Spinal cord (tissue), 9 donors: ENCODE measurements at regions not wholly inside any gene's neighbourhood (a gene's known extent, or its start where the extent isn't known, plus 50 kb on each side); places are given as distances from the start of the nearest gene placed in this dataset.
A peak's percentile ranks its signal among the peaks of the same experiment; 100 is the strongest.

Experiments used
- DNase-seq, 6 donors: peaks; one replicate each; pipeline versions ENCODE4 v3.0.0 to v3.0.0-alpha.2; 2013 to 2015; ENCODE audit warnings: low spot score in 6 of 6, low read depth in 4 of 6
- H3K27ac ChIP-seq: one replicate; pipeline ENCODE4 v1.5.1; 2013; ENCODE audit warnings: low read depth, low read length, control low read depth
- H3K27me3 ChIP-seq: one replicate; pipeline ENCODE4 v1.6.1; 2013; ENCODE audit warnings: low read length; ENCODE audit not compliant: control insufficient read depth, insufficient read depth
- H3K36me3 ChIP-seq: one replicate; pipeline ENCODE4 v1.6.1; 2013; ENCODE audit warnings: low read length; ENCODE audit not compliant: control insufficient read depth, insufficient read depth
- H3K4me1 ChIP-seq: one replicate; pipeline ENCODE4 v1.6.1; 2013; ENCODE audit warnings: low read length; ENCODE audit not compliant: control insufficient read depth, insufficient read depth
- H3K4me3 ChIP-seq: one replicate; pipeline ENCODE4 v1.5.1; 2013; ENCODE audit warnings: low read depth, low read length, control low read depth
- H3K9me3 ChIP-seq: one replicate; pipeline ENCODE4 v1.6.1; 2013; ENCODE audit warnings: low read length; ENCODE audit not compliant: control insufficient read depth, insufficient read depth
- WGBS: methylation state at CpG from one replicate; pipeline ENCODE4 v1.1.5; 2013; ENCODE audit warnings: missing lambda C conversion rate; ENCODE audit not compliant: insufficient coverage; 5-methylcytosine and 5-hydroxymethylcytosine counted together
- donor health status: healthy.

DNA sequence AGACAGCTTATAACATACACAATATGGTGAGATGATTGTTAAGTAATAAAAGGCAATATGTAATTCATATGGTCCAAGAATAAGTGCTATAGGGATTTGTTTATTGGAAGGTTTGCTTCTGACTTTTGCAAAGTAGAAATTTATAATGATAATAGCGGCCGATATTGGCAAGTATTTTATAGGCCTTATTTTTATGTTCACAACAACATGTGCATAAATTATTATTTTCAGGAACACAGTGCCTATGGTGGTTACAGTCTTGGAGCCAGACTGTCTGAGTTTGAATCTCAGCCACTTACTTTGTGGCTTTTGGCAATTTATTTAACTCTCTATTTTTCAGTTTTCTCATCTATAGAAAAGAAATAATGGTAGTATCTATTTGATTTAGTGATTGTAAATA, 607.5 kb downstream of the USP25 start:
- no peaks in the 10 kb centered on the region for H3K4me1 ChIP-seq
- no CpG with 5 or more reads among the region's 2 CpGs for WGBS
- H3K9me3 ChIP-seq = no peaks in the 10 kb centered on the region
- no peak for DNase-seq
- H3K27ac ChIP-seq = no peak overlapping the region
- no peaks in the 10 kb centered on the region for H3K36me3 ChIP-seq
- H3K4me3 ChIP-seq = no peak overlapping the region
- H3K27me3 ChIP-seq = no peaks in the 10 kb centered on the region

DNA sequence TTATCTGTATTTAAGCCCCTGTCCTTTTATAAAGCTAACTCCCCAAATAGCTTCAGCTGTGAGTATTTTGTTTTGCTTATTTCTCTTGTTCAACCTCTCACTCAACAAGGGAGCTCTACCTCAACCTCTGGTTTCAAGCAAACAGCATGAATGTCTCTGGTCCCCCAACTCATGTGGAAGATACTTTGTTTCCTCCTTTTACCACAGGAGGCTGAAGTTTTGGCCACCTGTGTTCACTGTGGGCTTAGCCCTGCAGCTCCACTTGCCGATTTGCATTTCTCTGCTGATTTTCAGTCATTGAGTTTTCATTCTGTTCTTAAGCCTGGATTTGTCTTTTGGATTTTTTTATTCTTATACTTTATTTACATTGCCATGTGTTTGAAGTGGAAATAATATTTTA, 613.1 kb downstream of the USP25 start:
- no CpG with 5 or more reads among the region's 1 CpG for WGBS
- Histone ChIP-seq H3K36me3 (no peaks in the 10 kb centered on the region), H3K9me3 (no peaks in the 10 kb centered on the region), H3K4me1 (no peaks in the 10 kb centered on the region), H3K4me3 (no peak overlapping the region), H3K27me3 (no peaks in the 10 kb centered on the region), H3K27ac (no peak overlapping the region)
- no peak for DNase-seq

DNA sequence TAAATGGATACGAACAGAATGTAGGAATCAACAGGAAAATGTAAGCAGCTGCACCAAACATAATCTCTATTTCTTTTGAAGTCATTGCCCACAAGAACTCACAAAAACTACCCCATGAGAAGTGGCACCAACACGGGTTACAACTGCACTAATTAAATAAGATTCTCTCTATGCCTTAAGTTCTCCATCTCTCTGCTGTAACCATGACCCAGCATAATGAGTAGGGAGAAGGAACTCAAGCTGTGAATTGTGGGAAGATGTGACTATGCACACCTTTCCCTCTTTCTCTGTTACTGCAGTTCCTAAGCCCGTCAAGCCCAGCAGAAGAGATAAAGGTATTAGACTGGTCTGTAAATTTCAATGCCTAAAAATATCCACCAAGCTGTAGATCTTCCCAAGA, 614.0 kb downstream of the USP25 start:
- no peaks in the 10 kb centered on the region for H3K4me1 ChIP-seq
- H3K27ac ChIP-seq = no peak overlapping the region
- H3K4me3 ChIP-seq = no peak overlapping the region
- no CpG with 5 or more reads among the region's 3 CpGs for WGBS
- H3K9me3 ChIP-seq = no peaks in the 10 kb centered on the region
- no peaks in the 10 kb centered on the region for H3K27me3 ChIP-seq
- DNase-seq = no peak
- H3K36me3 ChIP-seq = no peaks in the 10 kb centered on the region

DNA sequence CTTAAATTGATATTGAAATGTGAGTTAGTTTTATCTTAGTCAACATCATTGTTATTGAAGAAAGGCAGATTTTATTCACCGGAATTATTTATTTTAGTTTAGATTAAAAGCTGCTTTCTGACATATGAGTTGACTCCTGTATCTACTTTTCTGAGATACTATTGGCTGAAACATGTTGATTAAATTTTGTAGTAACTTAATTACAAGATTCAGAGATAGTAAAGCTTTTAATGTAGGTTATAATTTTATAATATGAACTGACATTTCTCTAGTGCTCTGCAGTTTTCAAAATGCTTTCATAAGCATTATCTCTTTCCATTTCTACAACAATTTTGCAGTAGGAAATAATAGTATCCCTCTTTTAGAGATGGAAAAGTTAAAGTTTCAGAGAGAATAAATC, 616.0 kb downstream of the USP25 start:
- Histone ChIP-seq H3K4me1 (no peaks in the 10 kb centered on the region), H3K9me3 (no peaks in the 10 kb centered on the region), H3K27me3 (no peaks in the 10 kb centered on the region), H3K36me3 (no peaks in the 10 kb centered on the region), H3K4me3 (no peak overlapping the region), H3K27ac (no peak overlapping the region)
- WGBS = no CpG with 5 or more reads among the region's 1 CpG
- no peak for DNase-seq

DNA sequence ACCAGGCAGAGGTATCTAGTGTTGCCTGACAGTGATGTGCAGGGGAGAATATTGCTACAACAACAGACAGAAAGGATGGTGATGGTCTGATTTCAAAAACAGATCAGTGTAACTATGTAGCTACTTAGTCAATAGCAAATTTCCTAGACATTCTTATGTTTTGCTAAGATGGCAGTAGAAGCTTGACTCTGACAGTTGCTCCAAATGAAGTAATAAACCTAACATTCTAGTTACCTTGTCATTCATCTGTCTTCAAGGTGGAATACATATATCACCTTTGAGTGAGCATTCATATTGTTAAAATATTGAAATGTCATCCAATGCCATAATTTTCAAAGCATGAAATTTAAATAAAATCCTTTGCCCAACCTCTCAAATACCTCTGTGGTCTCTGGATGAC, 617.4 kb downstream of the USP25 start:
- DNase-seq = no peak
- H3K4me1 ChIP-seq = no peaks in the 10 kb centered on the region
- H3K27me3 ChIP-seq = no peaks in the 10 kb centered on the region
- H3K36me3 ChIP-seq = no peaks in the 10 kb centered on the region
- H3K4me3 ChIP-seq = no peak overlapping the region
- H3K9me3 ChIP-seq = no peaks in the 10 kb centered on the region
- H3K27ac ChIP-seq = no peak overlapping the region

DNA sequence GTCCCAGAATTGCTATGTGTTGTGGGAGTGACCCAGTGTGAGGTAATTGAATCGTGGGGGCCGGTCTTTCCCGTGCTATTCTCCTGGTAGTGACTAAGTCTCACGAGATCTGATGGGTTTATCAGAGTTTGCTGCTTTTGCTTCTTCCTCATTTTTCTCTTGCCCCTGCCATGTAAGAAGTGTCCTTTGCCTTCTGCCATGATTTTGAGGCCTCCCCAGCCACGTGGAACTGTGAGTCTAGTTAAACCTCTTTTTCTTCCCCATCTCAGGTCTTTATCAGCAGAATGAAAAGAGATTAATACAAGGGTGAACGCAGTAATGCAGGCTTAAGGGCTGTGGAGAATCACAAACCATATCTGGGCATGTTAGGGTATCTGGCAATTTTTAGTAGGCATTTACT, 624.0 kb downstream of the USP25 start:
- H3K27me3 ChIP-seq = no peaks in the 10 kb centered on the region
- H3K4me3 ChIP-seq = no peak overlapping the region
- DNase-seq = no peak
- H3K4me1 ChIP-seq = no peaks in the 10 kb centered on the region
- no peaks in the 10 kb centered on the region for H3K36me3 ChIP-seq
- H3K27ac ChIP-seq = no peak overlapping the region
- no peaks in the 10 kb centered on the region for H3K9me3 ChIP-seq
- no CpG with 5 or more reads among the region's 6 CpGs for WGBS

DNA sequence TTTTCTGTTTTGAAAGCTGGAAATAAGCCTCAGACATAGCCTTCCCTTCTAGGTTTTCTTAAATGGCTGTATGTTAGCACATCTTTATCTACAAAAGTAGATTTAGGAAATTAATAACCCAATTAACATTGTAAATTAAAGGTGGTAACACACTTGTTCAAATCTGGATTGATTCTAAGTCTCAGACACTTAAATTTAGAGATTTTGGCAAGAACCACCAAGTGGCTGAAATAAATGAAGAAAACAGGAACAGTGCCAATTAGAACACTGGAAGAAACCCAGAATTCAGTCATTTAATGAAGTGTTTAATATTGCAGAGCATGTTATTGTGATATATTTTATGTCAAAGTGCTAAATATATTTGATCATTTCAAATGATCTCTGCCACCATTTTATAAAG, 628.2 kb downstream of the USP25 start:
- Histone ChIP-seq H3K9me3 (peaks cover 6% of the 10 kb centered on the region), H3K4me3 (no peak overlapping the region), H3K27ac (no peak overlapping the region), H3K27me3 (no peaks in the 10 kb centered on the region), H3K36me3 (no peaks in the 10 kb centered on the region), H3K4me1 (no peaks in the 10 kb centered on the region)
- peak in 3 of 6 donors; percentile 22 to 78 (median 64) for DNase-seq

DNA sequence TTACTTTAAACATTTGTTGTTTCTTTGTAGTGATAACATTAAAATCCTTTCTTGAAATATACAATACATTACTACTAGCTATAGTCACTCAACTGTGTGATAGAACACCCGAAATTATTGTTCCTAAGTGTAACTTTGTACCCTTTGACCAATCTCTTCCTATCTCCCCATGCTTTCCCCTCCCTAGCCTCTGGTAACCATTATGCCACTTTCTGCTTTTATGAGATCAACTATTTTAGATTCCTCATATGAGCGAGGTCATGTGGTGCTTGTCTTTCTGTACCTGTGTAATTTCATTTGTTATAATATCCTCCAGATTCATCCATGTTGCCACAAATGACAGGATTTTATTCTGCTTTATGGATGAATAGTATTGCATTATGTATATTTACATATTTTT, 629.0 kb downstream of the USP25 start:
- WGBS = no CpG with 5 or more reads among the region's 2 CpGs
- Histone ChIP-seq H3K36me3 (no peaks in the 10 kb centered on the region), H3K27me3 (no peaks in the 10 kb centered on the region), H3K4me3 (no peak overlapping the region), H3K4me1 (no peaks in the 10 kb centered on the region), H3K27ac (no peak overlapping the region), H3K9me3 (peaks cover 6% of the 10 kb centered on the region)
- no peak for DNase-seq

DNA sequence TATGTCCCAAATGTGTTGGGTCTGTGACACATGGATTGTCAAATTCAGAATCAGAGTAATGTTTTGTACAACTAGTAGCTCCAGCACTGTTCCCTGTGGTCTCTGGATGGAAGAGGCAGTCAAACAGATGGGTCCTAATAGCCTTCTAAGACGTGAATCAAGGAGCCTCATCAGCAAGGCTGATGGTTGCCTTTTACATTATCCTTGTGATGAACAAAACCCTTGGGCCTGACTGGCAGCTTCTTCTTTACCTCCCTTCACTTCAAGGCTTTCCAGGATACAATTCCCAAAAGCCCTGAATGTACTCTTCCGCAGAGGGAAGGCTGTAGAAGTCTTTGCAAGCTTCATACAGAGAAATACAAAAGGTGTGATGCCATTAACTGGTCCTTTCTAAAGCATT, 633.3 kb downstream of the USP25 start:
- whole genome bisulfite sequencing = no CpG with 5 or more reads among the region's 2 CpGs
- DNase-seq = peak in 1 of 6 donors; percentile 29
- Histone ChIP-seq H3K27ac (no peak overlapping the region), H3K36me3 (no peaks in the 10 kb centered on the region), H3K4me3 (no peak overlapping the region), H3K4me1 (no peaks in the 10 kb centered on the region), H3K27me3 (no peaks in the 10 kb centered on the region), H3K9me3 (peaks cover 6% of the 10 kb centered on the region)

DNA sequence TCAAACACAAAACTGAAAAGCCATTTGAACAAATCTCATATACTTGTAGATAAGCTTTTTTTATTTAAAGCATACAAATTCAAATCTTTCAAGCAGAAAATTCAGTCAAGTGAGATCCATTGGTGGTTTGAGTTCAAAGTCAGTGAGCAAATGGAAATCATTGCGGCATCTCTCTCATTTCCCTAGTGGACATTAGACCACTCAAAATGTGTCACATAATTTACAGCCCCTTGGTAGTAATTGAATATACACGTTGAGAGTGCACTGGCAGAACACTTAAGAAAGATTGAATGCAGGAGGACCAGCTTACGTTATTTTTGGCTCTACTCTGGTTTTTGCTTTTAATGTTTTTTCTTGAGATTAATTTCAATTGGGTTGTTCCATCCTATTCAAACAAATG, 633.7 kb downstream of the USP25 start:
- H3K27ac ChIP-seq = no peak overlapping the region
- no peaks in the 10 kb centered on the region for H3K36me3 ChIP-seq
- H3K4me3 ChIP-seq = no peak overlapping the region
- 48% methylated on average over 2 of the region's 3 CpGs for WGBS
- H3K27me3 ChIP-seq = no peaks in the 10 kb centered on the region
- peaks cover 6% of the 10 kb centered on the region for H3K9me3 ChIP-seq
- no peaks in the 10 kb centered on the region for H3K4me1 ChIP-seq
- peak in 1 of 6 donors; percentile 57 for DNase-seq

DNA sequence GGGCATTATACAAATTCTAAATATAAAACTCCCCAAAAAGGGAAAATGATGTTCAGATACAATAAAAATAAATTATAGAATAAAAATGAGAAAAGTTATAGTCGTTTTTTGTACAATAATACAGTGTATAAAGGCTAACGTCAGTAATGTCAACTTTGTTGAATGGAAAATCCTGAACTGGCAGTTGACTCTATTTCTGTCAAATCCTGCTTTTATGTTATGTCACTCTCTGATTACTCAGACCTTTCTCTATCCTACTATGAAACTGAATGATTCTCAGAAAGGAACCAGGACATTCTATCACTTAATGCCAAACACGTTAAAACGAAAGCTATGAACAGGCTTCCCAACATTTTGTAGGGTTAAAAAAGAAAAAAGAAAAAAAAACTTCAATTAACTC, 636.4 kb downstream of the USP25 start:
- DNase-seq = no peak
- 50% methylated on average over 1 of the region's 4 CpGs for WGBS
- Histone ChIP-seq H3K4me3 (no peak overlapping the region), H3K27me3 (no peaks in the 10 kb centered on the region), H3K9me3 (no peaks in the 10 kb centered on the region), H3K4me1 (no peaks in the 10 kb centered on the region), H3K36me3 (no peaks in the 10 kb centered on the region), H3K27ac (no peak overlapping the region)
